ENCODE measurements at regions not wholly inside any gene's neighbourhood (a gene's known extent, or its start where the extent isn't known, plus 50 kb on each side); places are given as distances from the start of the nearest gene placed in this dataset.

- Histone ChIP-seq H3K4me1 (ENCODE audit: control insufficient read depth in 1 of 2, insufficient read depth in 2 of 2, low read length in 2 of 2) (no peaks in the 10 kb centered on the region), H3K9me3 (replicated peaks in 1 of 2; ENCODE audit: control insufficient read depth in 1 of 2, insufficient read depth in 1 of 2, low read length in 2 of 2) (peaks cover 14 to 33% of the 10 kb centered on the region in 2 donors), H2AFZ (ENCODE audit: insufficient read depth, low read depth, low read length, poor library complexity, severe bottlenecking) (no peak overlapping the region), H3K79me2 (ENCODE audit: insufficient read depth, low read length) (no peaks in the 10 kb centered on the region), H3K4me3 (replicated peaks in 1 of 3; ENCODE audit: low read depth in 2 of 3, low read length in 3 of 3) (no peak overlapping the region), H3K27ac (ENCODE audit: low read depth in 1 of 2, low read length in 2 of 2) (no peak overlapping the region), H3K36me3 (replicated peaks in 1 of 2; ENCODE audit: control insufficient read depth in 1 of 2, insufficient read depth in 2 of 2, low read length in 2 of 2) (no peaks in the 10 kb centered on the region), H3K4me2 (replicated peaks; ENCODE audit: extremely low read depth, low read length, poor library complexity, severe bottlenecking) (no peak overlapping the region), H3K9ac (ENCODE audit: insufficient read depth, low read length, poor library complexity, severe bottlenecking) (no peak overlapping the region), H4K20me1 (ENCODE audit: insufficient read depth, low read length) (no peaks in the 10 kb centered on the region), H3K27me3 (ENCODE audit: control insufficient read depth in 2 of 2, insufficient read depth in 2 of 2, low read length in 2 of 2) (no peaks in the 10 kb centered on the region)
- H3K36me3 Mint-ChIP-seq, result no peaks in the 10 kb centered on the region
- H3K27me3 Mint-ChIP-seq (ENCODE audit: low read depth in 3 of 3), result no peaks in the 10 kb centered on the region
- H3K4me1 Mint-ChIP-seq, result no peaks in the 10 kb centered on the region
- peaks cover 2 to 14% (median 6%) of the 10 kb centered on the region in 7 donors for H3K9me3 Mint-ChIP-seq
- no peak overlapping the region for H3K4me3 Mint-ChIP-seq
- no peak for DNase-seq
- no CpG with 5 or more reads among the region's 2 CpGs for WGBS (ENCODE audit: insufficient coverage)
- intact Hi-C loops (cut with micrococcal nuclease), result no loop called here
- H3K27ac Mint-ChIP-seq, result no peak overlapping the region
- no peak for TF ChIP-seq CTCF (IDR thresholded peaks at IDR 0.05)
These were observed 713.0 kb upstream of the SGO1 start for GRCh38 chr3:20898962-20899361.

- TF ChIP-seq CTCF (IDR thresholded peaks at IDR 0.05), result no peak
- Histone ChIP-seq H3K27me3 (ENCODE audit: control insufficient read depth in 2 of 2, insufficient read depth in 2 of 2, low read length in 2 of 2) (no peaks in the 10 kb centered on the region), H3K4me3 (replicated peaks in 1 of 3; ENCODE audit: low read depth in 2 of 3, low read length in 3 of 3) (no peak overlapping the region), H2AFZ (ENCODE audit: insufficient read depth, low read depth, low read length, poor library complexity, severe bottlenecking) (no peak overlapping the region), H3K4me2 (replicated peaks; ENCODE audit: extremely low read depth, low read length, poor library complexity, severe bottlenecking) (no peak overlapping the region), H3K36me3 (replicated peaks in 1 of 2; ENCODE audit: control insufficient read depth in 1 of 2, insufficient read depth in 2 of 2, low read length in 2 of 2) (no peaks in the 10 kb centered on the region), H3K4me1 (ENCODE audit: control insufficient read depth in 1 of 2, insufficient read depth in 2 of 2, low read length in 2 of 2) (no peaks in the 10 kb centered on the region), H4K20me1 (ENCODE audit: insufficient read depth, low read length) (no peaks in the 10 kb centered on the region), H3K9ac (ENCODE audit: insufficient read depth, low read length, poor library complexity, severe bottlenecking) (no peak overlapping the region), H3K79me2 (ENCODE audit: insufficient read depth, low read length) (no peaks in the 10 kb centered on the region), H3K27ac (ENCODE audit: low read depth in 1 of 2, low read length in 2 of 2) (no peak overlapping the region), H3K9me3 (replicated peaks in 1 of 2; ENCODE audit: control insufficient read depth in 1 of 2, insufficient read depth in 1 of 2, low read length in 2 of 2) (peaks cover 10 to 20% of the 10 kb centered on the region in 2 donors)
- Mint-ChIP-seq H3K9me3 (peaks cover 0 to 8% (median 0%) of the 10 kb centered on the region in 7 donors), H3K4me3 (no peak overlapping the region), H3K27me3 (ENCODE audit: low read depth in 3 of 3) (no peaks in the 10 kb centered on the region), H3K36me3 (no peaks in the 10 kb centered on the region), H3K4me1 (no peaks in the 10 kb centered on the region), H3K27ac (no peak overlapping the region)
- WGBS (ENCODE audit: insufficient coverage), result 89% methylated on average over 2 of the region's 2 CpGs
- no peak for DNase-seq
- intact Hi-C loops (cut with micrococcal nuclease), result no loop called here
These were observed 704.1 kb upstream of the SGO1 start for GRCh38 chr3:20890111-20890519.

Measured in CD14-positive monocyte (primary cell).